Esophagus muscularis mucosa (tissue), 4 donors: ENCODE measurements at regions not wholly inside any gene's neighbourhood (a gene's known extent, or its start where the extent isn't known, plus 50 kb on each side); places are given as distances from the start of the nearest gene placed in this dataset.

ENCODE experiments used
- DNase-seq: peaks from one replicate; pipeline ENCODE4 v3.0.0-alpha.2; 2017; ENCODE audit errors: extremely low spot score
- H3K27ac ChIP-seq, 4 donors: fragments of 200-600 bp; sonication (generic); replicated peaks in 1 of 4; 1 replicate in 3 of 4; 2 replicates in 1 of 4; pipeline ENCODE4 v1.5.1; 2016 to 2019; ENCODE audit warnings: mild to moderate bottlenecking in 1 of 4
- H3K27me3 ChIP-seq, 4 donors: fragments of 200-600 bp; sonication (generic); one replicate each; pipeline versions ENCODE4 v1.5.1 to v1.6.0; 2016 to 2019
- H3K36me3 ChIP-seq, 4 donors: fragments of 200-600 bp; sonication (generic); one replicate each; pipeline ENCODE4 v1.5.1; 2016 to 2019
- H3K4me1 ChIP-seq, 4 donors: fragments of 200-600 bp; sonication (generic); one replicate each; pipeline ENCODE4 v1.5.1; 2016 to 2019
- H3K4me3 ChIP-seq, 4 donors: fragments of 200-600 bp; sonication (generic); 1 replicate in 2 of 4; 2 replicates in 2 of 4; pipeline ENCODE4 v1.5.1; 2016 to 2019; ENCODE audit warnings: mild to moderate bottlenecking in 4 of 4, moderate library complexity in 1 of 4
- H3K9me3 ChIP-seq, 4 donors: fragments of 200-600 bp; sonication (generic); 1 replicate in 3 of 4; 2 replicates in 1 of 4; pipeline ENCODE4 v1.5.1; 2016 to 2019
- CTCF ChIP-seq, 3 experiments: fragments of 200-600 bp in 2 of 3; fragments of 450-650 bp in 1 of 3; sonication (generic) in 2 of 3; IDR thresholded peaks; one replicate each; pipeline ENCODE4 v1.5.1; 2017 to 2019; ENCODE audit warnings: antibody characterized with exemption in 3 of 3, mild to moderate bottlenecking in 2 of 3, moderate library complexity in 1 of 3
- EP300 ChIP-seq: sonication (generic); formaldehyde crosslinking; IDR thresholded peaks from one replicate; pipeline ENCODE4 v1.6.1; 2017; ENCODE audit warnings: antibody characterized with exemption
- POLR2A ChIP-seq: fragments of 450-650 bp; IDR thresholded peaks from one replicate; pipeline ENCODE4 v1.6.1; 2017; ENCODE audit warnings: antibody characterized with exemption, moderate library complexity, mild to moderate bottlenecking, low read depth
- POLR2AphosphoS5 ChIP-seq, 2 donors: sonication (generic); formaldehyde crosslinking; IDR thresholded peaks; one replicate each; pipeline ENCODE4 v1.6.1; 2017; ENCODE audit warnings: antibody characterized with exemption in 2 of 2
- WGBS: methylation state at CpG from one replicate; pipeline ENCODE4 v1.1.5; 2018; 5-methylcytosine and 5-hydroxymethylcytosine counted together
- intact Hi-C: fragments of 100-400 bp; cut with DNase I; formaldehyde crosslinking; loops from one replicate; pipeline ENCODE4 v1.15.1; 2023

- Histone ChIP-seq H3K9me3 (no peaks in the 10 kb centered on the region), H3K27me3 (no peaks in the 10 kb centered on the region), H3K4me1 (no peaks in the 10 kb centered on the region), H3K4me3 (no peak overlapping the region), H3K27ac (no peak overlapping the region), H3K36me3 (no peaks in the 10 kb centered on the region)
- intact Hi-C loops, result no loop called here
- TF ChIP-seq CTCF (IDR thresholded peaks at IDR 0.05), result no peak
- TF ChIP-seq EP300, result no peak
- TF ChIP-seq POLR2AphosphoS5 (IDR thresholded peaks at IDR 0.05), result no peak
- no peak for TF ChIP-seq POLR2A
- no peak for DNase-seq
- WGBS, result 95% methylated on average over 2 of the region's 2 CpGs
These were observed 1517.4 kb upstream of the LRRTM3 start for GRCh38 chr10:65408401-65408800.

- Histone ChIP-seq H3K4me1 (no peaks in the 10 kb centered on the region), H3K27me3 (no peaks in the 10 kb centered on the region), H3K9me3 (no peaks in the 10 kb centered on the region), H3K4me3 (no peak overlapping the region), H3K27ac (no peak overlapping the region), H3K36me3 (no peaks in the 10 kb centered on the region)
- intact Hi-C loops, result no loop called here
- TF ChIP-seq POLR2AphosphoS5 (IDR thresholded peaks at IDR 0.05), result no peak
- no peak for TF ChIP-seq POLR2A
- no peak for TF ChIP-seq EP300
- TF ChIP-seq CTCF (IDR thresholded peaks at IDR 0.05), result no peak
- WGBS, result 100% methylated on average over 2 of the region's 2 CpGs
- DNase-seq, result no peak
These were observed 1512.8 kb upstream of the LRRTM3 start for GRCh38 chr10:65413001-65413400.

- Histone ChIP-seq H3K27me3 (no peaks in the 10 kb centered on the region), H3K9me3 (no peaks in the 10 kb centered on the region), H3K4me1 (no peaks in the 10 kb centered on the region), H3K4me3 (no peak overlapping the region), H3K36me3 (no peaks in the 10 kb centered on the region), H3K27ac (no peak overlapping the region)
- intact Hi-C loops, result no loop called here
- DNase-seq, result no peak
- TF ChIP-seq POLR2AphosphoS5 (IDR thresholded peaks at IDR 0.05), result no peak
- no peak for TF ChIP-seq CTCF (IDR thresholded peaks at IDR 0.05)
- no peak for TF ChIP-seq EP300
- no peak for TF ChIP-seq POLR2A
These were observed 1510.5 kb upstream of the LRRTM3 start for GRCh38 chr10:65415318-65415717.

- no peaks in the 10 kb centered on the region for H3K4me1 ChIP-seq
- H3K27me3 ChIP-seq, result no peaks in the 10 kb centered on the region
- TF ChIP-seq CTCF (IDR thresholded peaks at IDR 0.05) (no peak), EP300 (no peak), POLR2A (no peak), POLR2AphosphoS5 (IDR thresholded peaks at IDR 0.05) (no peak)
- no peaks in the 10 kb centered on the region for H3K36me3 ChIP-seq
- no peak overlapping the region for H3K4me3 ChIP-seq
- intact Hi-C loops, result no loop called here
- 88% methylated on average over 1 of the region's 1 CpG for WGBS
- no peak overlapping the region for H3K27ac ChIP-seq
- DNase-seq, result no peak
- no peaks in the 10 kb centered on the region for H3K9me3 ChIP-seq
These were observed 1509.7 kb upstream of the LRRTM3 start for GRCh38 chr10:65416094-65416493.

- no peaks in the 10 kb centered on the region for H3K36me3 ChIP-seq
- H3K4me1 ChIP-seq, result no peaks in the 10 kb centered on the region
- no peak overlapping the region for H3K4me3 ChIP-seq
- no peak for DNase-seq
- TF ChIP-seq POLR2AphosphoS5 (IDR thresholded peaks at IDR 0.05) (no peak), POLR2A (no peak), CTCF (IDR thresholded peaks at IDR 0.05) (no peak), EP300 (no peak)
- H3K27ac ChIP-seq, result no peak overlapping the region
- no peaks in the 10 kb centered on the region for H3K27me3 ChIP-seq
- no peaks in the 10 kb centered on the region for H3K9me3 ChIP-seq
- intact Hi-C loops, result no loop called here
- 79% methylated on average over 2 of the region's 2 CpGs for WGBS
These were observed 1506.2 kb upstream of the LRRTM3 start for GRCh38 chr10:65419629-65420028.
